GM19455 (cell line): ENCODE measurements at regions not wholly inside any gene's neighbourhood (a gene's known extent, or its start where the extent isn't known, plus 50 kb on each side); places are given as distances from the start of the nearest gene placed in this dataset.

Source experiments
- ATAC-seq: cut with Tn5 transposase; IDR thresholded peaks from one replicate; pipeline ENCODE4 v1.9.1; 2021; ENCODE audit not compliant: unreplicated experiment

DNA sequence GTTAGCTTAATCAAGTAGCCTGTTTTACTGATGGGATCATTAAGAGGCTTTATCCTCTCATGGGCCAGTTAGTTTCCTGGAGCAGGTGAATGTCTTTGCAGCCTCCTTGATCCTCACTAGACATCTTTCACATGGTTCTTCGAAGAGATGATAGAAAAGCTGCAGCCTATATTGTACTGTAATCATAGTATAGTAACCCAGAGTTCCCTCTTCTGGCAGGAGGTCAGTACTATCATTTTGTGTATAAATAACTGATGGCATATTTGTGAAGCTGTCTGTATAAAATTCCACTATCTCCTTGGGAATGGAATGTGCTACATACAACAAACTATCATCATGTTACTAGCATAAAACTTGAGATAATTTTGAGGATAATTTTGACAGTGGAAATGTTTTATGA is 123.8 kb upstream of the PRPS1L1 start:
- ATAC-seq = no peak

DNA sequence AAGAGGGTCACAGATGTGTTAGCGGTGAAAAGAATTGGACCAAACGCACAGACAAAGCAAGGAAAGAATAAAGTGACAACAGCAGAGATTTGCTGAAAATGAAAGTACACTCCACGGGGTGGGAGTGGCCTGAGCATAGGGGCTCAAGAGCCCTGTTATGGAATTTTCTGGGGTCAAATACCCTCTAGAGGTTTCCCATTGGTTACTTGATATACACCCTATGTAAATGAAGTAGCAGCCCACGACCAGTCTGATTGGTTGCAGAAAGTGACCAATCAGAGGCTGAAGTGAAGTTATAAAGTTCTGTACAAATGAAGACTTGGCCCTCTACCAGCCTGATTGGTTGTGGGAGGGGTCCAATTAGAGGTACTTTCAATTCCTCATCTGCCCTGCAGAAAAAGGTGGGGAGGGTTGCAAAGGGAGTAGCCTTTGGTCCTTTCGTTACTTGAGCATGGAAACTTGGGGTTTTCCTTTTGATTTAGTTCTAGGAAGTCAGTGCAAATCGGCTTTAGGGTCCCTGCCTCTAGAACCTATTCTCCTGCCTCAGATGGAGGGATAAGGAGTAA is 125.6 kb upstream of the PRPS1L1 start:
- no peak for ATAC-seq

DNA sequence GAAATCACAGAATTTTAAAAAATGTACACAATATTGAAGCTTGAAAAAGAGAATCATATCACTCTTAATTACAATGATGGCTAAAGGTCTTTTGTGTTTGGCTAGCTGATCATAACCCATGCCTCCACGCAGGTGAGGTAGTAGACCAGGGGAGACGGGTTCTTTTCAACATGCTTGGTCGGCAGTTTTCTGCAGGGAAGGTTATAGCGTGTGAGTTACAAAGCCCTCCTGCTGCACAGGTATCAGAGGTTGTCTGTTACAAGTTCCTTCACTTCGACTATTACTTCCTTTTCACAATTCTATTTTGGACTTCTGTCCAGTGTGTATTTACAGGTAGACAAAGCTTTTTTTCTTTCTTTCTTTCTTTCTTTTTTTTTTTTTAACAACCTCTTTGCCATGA is 127.1 kb upstream of the PRPS1L1 start:
- ATAC-seq = no peak

GRCh38 chr7:18157233-18157632 is 129.6 kb upstream of the PRPS1L1 start:
- no peak for ATAC-seq

DNA sequence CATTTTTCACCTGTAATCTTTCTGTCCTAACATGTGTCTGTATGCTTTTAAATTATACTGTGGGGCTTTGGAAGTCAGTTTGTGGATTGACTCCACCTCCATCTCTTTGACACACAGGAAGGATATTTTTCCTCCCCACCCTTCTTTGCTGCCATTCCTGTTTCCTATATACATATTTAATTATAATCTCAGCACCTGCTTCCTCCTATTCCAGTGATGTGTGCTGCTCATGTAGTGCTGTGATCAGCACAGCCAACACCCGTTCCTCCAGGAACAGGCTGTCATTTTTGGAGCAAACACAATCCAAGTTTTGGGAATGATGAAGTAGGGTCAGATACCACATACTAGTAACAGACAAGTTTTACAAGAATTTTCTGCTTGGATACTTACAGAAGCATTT is 135.0 kb upstream of the PRPS1L1 start:
- ATAC-seq = no peak

DNA sequence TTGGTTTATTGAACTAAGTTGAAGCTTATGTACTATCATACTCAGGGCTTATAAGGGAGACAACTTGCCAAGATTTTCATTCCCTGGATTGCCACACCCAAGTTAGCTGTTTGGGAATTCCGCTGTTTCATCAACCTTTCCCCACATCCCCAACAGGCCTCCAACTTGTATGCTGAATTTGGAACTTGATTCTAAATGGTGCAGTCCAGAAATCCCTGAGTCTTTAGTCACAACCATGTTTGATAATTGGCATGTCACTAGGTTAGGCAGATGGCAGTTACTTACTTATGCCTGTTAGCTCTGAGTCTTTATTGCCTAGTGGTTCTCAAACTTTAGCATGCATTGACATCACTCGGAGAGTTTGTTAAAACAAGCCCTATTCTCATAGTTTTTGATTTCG is 135.4 kb upstream of the PRPS1L1 start:
- ATAC-seq = no peak

DNA sequence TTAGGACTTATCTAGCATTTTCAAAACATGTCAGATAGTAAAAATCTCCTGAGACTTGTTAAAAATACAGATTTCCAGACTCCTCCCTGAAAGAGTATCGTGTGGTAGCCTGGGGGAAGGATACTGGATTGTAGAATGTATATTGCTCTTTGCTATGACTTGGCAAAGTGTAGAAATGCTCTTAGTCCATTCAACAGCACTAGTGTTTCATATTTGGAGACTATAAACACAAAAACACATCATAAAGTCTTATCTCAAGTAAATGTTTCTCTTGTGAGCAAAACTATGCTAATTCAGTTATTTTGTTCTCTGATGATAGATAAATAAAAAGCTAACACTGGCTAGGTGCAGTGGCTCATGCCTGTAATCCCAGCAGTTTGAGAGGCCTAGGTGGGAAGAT is 137.5 kb upstream of the PRPS1L1 start:
- ATAC-seq = no peak

DNA sequence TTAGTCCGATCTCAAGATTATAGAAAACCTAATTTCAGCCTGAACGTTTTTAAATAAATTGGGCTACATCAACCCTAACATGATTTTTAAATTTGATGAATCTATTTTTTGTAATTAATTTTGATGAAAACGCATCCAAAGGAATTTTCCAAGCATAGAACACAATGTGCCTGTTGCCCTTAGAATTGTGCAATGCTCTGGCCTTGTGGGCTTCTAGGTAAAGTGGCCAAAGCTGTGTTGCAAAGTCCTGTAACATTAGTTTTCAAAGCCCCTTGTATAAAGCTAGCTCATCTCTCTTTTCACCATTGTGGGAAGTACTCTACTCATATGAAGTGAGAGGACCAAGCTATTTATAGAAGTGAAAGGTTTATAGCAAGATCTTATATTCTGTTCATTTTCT is 138.4 kb upstream of the PRPS1L1 start:
- ATAC-seq = no peak

GRCh38 chr7:18167815-18168214 is 140.2 kb upstream of the PRPS1L1 start:
- no peak for ATAC-seq

DNA sequence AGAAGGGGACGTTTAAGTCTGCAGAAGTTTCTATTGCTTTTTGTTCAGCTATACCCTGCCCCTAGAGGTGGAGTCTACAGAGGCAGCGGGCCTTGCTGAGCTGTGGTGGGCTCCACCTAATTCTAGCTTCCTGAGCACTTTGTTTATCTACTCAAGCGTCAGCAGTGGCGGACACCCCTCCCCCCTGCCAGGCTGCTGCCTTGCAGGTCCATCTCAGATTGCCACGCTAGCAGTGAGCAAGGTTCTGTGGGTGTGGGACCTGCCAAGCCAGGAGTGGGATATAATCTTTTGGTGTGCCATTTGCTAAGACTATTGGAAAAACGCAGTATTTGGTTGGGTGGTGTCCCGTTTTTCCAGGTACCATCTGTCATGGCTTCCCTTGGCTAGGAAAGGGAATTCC is 147.3 kb upstream of the PRPS1L1 start:
- ATAC-seq = no peak

- no peak for ATAC-seq
Observed at GRCh38 chr7:18175801-18176450, 148.3 kb upstream of the PRPS1L1 start.

GRCh38 chr7:18177129-18177814 is 149.6 kb upstream of the PRPS1L1 start:
- no peak for ATAC-seq

DNA sequence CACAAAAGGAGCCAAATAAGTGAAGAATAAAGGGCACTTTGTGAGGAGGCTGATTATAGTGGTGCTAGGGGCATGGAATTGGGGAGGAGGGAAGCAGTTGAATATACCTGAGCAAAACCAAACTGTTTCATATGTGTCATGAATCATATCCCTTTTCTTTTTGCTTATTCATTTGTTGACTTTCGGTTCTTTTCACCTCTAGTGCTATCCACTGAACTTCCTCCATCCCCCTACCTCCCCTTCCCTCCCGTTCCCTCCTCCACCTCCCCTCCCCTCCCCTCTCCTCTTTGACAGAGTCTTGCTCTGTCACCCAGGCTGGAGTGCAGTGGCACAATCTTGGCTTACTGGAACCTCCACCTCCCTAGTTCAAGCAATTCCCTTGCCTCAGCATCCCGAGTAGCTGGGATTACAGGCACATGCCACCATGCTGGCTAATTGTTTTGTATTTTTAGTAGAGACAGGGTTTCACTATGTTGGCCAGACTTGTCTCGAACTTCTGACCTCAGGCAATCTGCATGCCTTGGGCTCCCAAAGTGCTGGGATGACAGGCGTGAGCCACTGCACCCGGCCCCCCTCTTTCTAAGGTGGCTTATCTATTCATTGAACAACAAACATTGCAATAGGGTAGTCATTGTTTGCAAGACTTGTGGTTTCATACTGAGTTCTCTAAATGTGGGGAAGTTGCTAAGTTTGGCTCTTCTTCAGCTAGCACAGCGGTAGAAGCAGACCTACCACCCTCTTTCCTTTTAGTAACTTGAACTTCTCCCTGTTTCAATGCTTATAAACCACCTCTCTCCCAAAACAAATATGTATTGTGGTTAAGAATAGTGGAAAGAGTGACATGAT is 150.4 kb upstream of the PRPS1L1 start:
- ATAC-seq = peak; percentile 85

- ATAC-seq = no peak
Observed at GRCh38 chr7:18179093-18179492, 151.4 kb upstream of the PRPS1L1 start.

DNA sequence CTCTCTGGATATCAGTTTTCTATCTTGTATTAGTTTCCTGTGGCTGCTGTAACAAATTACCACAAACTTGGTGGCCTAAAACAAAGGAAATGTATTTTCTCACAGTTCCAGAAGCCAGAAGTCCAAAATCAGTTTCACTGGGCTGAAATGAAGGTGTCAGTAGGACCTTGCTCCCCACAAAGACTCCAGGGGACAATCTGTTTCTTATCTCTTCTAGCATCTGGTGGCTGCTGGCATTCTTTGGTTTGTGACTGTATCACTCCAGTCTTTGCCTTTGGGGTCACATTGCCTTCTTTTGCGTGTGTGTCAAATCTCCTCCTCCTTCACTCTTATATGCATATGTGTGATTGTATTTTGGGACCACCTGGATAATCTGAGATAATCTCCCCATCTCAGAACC is 153.0 kb upstream of the PRPS1L1 start:
- ATAC-seq = no peak

DNA sequence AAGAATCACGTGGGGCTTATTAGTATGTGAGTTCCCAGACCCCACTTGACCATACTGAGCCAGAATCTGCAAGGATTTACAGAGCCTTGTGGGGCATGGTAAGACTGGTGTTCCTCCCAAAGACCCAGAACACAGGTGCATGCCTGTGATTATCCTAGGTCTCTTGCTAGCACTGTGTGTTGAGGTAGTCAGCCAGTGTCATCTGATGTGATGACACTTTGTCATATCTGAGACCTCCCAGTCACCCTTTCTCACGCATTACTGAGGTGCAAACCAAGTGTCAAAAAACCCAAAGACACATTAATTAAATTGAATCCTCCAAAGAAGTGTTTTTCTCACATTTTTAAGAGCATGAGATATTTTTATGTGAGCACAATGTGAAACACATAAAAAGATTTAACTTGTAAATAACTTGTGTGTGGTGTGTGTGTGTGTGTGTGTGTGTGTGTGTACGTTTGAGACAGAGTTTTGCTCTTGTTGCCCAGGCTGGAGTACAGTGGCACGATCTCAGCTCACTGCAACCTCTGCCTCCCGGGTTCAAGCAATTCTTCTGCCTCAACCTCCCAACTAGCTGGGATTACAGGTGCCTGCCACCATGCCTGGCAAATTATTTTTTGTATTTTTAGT is 162.0 kb upstream of the PRPS1L1 start:
- no peak for ATAC-seq

- no peak for ATAC-seq
Observed at GRCh38 chr7:18191341-18191740, 163.7 kb upstream of the PRPS1L1 start.

DNA sequence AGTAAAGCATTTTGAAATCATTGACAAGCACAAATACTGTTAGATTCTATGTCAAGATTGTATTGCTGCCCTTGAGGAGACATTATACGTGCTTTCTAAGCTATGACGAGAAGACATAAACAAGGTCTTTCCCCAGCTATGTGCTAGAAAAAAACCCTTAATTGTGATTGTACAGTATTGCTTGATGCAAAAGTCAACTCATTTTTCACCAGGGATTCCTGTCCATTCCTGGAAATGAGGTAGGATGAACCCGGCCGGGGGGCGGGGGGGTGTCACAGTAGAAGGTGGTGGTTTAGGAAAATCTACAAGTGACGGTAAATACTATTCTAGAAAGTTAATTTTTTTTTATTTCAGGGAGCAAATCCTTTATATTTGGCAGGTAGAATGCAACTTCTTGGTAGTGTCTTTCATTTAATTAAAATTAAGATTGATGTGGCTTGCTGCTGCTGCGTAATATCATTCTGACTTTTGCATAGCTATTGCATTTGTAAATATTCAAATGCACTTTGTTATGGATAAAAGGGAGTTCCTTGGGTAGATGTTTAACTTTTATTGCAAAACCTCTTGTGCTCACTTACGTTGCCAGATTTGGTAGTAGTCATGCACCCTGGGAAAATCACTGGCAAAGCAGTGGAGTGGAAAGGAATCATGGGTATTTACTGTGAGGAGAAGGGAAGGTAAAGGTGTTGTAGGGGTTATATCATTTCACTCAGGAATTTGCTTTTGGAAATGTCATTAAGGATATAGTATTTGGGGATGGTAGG is 164.4 kb upstream of the PRPS1L1 start:
- no peak for ATAC-seq

- no peak for ATAC-seq
Observed at GRCh38 chr7:18194616-18195015, 167.0 kb upstream of the PRPS1L1 start.

GRCh38 chr7:18196638-18197037 is 169.0 kb upstream of the PRPS1L1 start:
- no peak for ATAC-seq

GRCh38 chr7:18198868-18199267 is 171.2 kb upstream of the PRPS1L1 start:
- no peak for ATAC-seq
